Prostate gland (tissue), 2 donors: ENCODE measurements at regions not wholly inside any gene's neighbourhood (a gene's known extent, or its start where the extent isn't known, plus 50 kb on each side); places are given as distances from the start of the nearest gene placed in this dataset.

Experiments
- DNase-seq: peaks from one replicate; pipeline ENCODE4 v3.0.0-alpha.2; 2019; ENCODE audit warnings: low spot score
- H3K27ac ChIP-seq, 2 donors: fragments of 200-600 bp; sonication (generic); 2 replicates each; pipeline ENCODE4 v1.5.1; 2017 to 2019
- H3K27me3 ChIP-seq: fragments of 200-600 bp; sonication (generic); replicated peaks from 2 replicates; pipeline ENCODE4 v1.5.1; 2019; ENCODE audit not compliant: insufficient read depth
- H3K36me3 ChIP-seq, 2 donors: fragments of 200-600 bp; sonication (generic); 1 replicate in 1 of 2; 2 replicates in 1 of 2; pipeline versions ENCODE4 v1.5.1 to v1.8.1; 2017 to 2019
- H3K4me1 ChIP-seq: fragments of 200-600 bp; sonication (generic); replicated peaks from 2 replicates; pipeline ENCODE4 v1.5.1; 2019
- H3K4me3 ChIP-seq, 2 donors: fragments of 200-600 bp; sonication (generic); 2 replicates each; pipeline ENCODE4 v1.5.1; 2017 to 2019
- H3K9me3 ChIP-seq: fragments of 200-600 bp; sonication (generic); 2 replicates; pipeline ENCODE4 v1.5.1; 2017
- POLR2A ChIP-seq: fragments of 450-650 bp; IDR thresholded peaks from one replicate; pipeline ENCODE4 v1.6.1; 2016; ENCODE audit warnings: antibody characterized with exemption, mild to moderate bottlenecking
- POLR2AphosphoS5 ChIP-seq: sonication (generic); formaldehyde crosslinking; IDR thresholded peaks from one replicate; pipeline ENCODE4 v1.6.1; 2017; ENCODE audit warnings: antibody characterized with exemption
- WGBS: methylation state at CpG from one replicate; pipeline ENCODE4 v1.1.5; 2018; 5-methylcytosine and 5-hydroxymethylcytosine counted together
- intact Hi-C: fragments of 100-400 bp; cut with DNase I; formaldehyde crosslinking; loops from one replicate; pipeline ENCODE4 v1.14.2; 2022
- TF ChIP-seq, protein P1 (sequence below), 4 experiments: fragments of 200-600 bp in 2 of 4; fragments of 450-650 bp in 2 of 4; sonication (generic) in 2 of 4; IDR thresholded peaks; 1 replicate in 3 of 4; 2 replicates in 1 of 4; pipeline ENCODE4 v1.5.1; 2016 to 2019; ENCODE audit warnings: antibody characterized with exemption in 4 of 4, mild to moderate bottlenecking in 2 of 4, moderate library complexity in 2 of 4

DNA sequence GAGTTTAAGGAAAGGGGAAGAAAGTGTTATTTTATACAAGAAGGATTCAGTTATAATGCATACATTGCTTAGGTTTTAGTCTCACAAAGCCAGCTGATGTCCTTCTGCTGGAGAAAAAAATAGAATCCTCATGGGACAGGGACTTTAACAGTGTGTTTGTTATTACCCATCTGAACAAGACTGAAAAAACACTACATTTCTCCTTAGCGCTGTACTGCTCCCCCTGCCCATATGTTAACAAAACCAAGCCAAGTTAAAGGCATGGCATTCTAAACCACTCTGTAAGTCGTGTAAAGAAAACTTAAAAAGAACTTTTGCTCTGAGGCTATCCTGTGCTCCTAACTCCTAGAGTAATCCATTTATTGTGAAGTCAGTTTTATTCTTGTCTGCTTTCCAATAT lies 102.6 kb upstream of the NYAP2 start:
- TF ChIP-seq, protein P1, sequence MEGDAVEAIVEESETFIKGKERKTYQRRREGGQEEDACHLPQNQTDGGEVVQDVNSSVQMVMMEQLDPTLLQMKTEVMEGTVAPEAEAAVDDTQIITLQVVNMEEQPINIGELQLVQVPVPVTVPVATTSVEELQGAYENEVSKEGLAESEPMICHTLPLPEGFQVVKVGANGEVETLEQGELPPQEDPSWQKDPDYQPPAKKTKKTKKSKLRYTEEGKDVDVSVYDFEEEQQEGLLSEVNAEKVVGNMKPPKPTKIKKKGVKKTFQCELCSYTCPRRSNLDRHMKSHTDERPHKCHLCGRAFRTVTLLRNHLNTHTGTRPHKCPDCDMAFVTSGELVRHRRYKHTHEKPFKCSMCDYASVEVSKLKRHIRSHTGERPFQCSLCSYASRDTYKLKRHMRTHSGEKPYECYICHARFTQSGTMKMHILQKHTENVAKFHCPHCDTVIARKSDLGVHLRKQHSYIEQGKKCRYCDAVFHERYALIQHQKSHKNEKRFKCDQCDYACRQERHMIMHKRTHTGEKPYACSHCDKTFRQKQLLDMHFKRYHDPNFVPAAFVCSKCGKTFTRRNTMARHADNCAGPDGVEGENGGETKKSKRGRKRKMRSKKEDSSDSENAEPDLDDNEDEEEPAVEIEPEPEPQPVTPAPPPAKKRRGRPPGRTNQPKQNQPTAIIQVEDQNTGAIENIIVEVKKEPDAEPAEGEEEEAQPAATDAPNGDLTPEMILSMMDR (IDR thresholded peaks at IDR 0.05): no peak
- TF ChIP-seq POLR2A (no peak), POLR2AphosphoS5 (no peak)
- no peaks in the 10 kb centered on the region for H3K27me3 ChIP-seq
- H3K9me3 ChIP-seq: no peaks in the 10 kb centered on the region
- intact Hi-C loops: no loop called here
- H3K27ac ChIP-seq: no peak overlapping the region
- WGBS: 42% methylated on average over 2 of the region's 2 CpGs
- no peaks in the 10 kb centered on the region for H3K36me3 ChIP-seq
- no peaks in the 10 kb centered on the region for H3K4me1 ChIP-seq
- no peak for DNase-seq
- H3K4me3 ChIP-seq: no peak overlapping the region

DNA sequence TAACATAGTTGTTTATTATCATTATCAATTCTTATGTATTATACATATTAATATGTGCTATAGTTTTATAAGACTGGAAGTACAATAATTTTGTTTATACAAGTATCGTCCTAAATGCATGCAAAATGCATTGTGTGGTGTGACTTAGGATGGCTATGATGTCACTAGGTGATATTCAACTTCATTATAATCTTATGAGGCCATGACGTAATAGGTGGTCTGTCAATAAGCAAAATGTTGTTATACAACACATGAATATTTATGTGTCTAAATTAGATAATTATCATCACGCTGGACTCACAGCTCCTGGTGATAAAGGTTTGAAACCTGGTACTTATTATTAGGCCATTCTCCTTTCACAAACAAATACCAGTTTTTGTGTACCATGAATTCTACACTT lies 104.4 kb upstream of the NYAP2 start:
- WGBS: 75% methylated on average over 3 of the region's 3 CpGs
- Histone ChIP-seq H3K4me1 (no peaks in the 10 kb centered on the region), H3K27me3 (no peaks in the 10 kb centered on the region), H3K27ac (no peak overlapping the region), H3K9me3 (no peaks in the 10 kb centered on the region), H3K4me3 (no peak overlapping the region), H3K36me3 (no peaks in the 10 kb centered on the region)
- no peak for DNase-seq
- TF ChIP-seq POLR2AphosphoS5 (no peak), POLR2A (no peak)
- TF ChIP-seq, protein P1 (IDR thresholded peaks at IDR 0.05): no peak
- intact Hi-C loops: no loop called here

DNA sequence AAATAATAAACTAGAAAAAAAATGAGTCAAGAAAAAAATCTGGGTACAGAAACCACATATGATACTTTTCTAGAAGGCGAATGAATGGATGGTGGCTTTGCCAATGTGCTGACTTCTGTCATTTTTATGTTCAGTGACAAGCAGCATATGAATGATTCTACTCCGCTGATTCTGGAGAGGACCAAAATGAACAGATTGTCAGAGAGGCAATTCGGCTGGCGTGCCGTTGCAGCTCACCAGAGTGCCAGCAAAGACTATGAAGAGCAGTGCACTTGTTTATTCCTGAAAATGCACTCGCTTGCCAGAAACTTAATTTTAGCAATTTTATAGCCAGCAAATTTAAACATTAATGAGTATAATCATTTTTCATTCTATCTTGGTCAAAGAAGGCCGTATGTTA lies 105.9 kb upstream of the NYAP2 start:
- H3K4me3 ChIP-seq: no peak overlapping the region
- WGBS: 74% methylated on average over 7 of the region's 7 CpGs
- no peak for DNase-seq
- intact Hi-C loops: no loop called here
- H3K4me1 ChIP-seq: no peaks in the 10 kb centered on the region
- no peaks in the 10 kb centered on the region for H3K27me3 ChIP-seq
- TF ChIP-seq, protein P1 (IDR thresholded peaks at IDR 0.05): no peak
- no peak for TF ChIP-seq POLR2AphosphoS5
- TF ChIP-seq POLR2A: no peak
- H3K27ac ChIP-seq: no peak overlapping the region
- H3K9me3 ChIP-seq: no peaks in the 10 kb centered on the region
- no peaks in the 10 kb centered on the region for H3K36me3 ChIP-seq

DNA sequence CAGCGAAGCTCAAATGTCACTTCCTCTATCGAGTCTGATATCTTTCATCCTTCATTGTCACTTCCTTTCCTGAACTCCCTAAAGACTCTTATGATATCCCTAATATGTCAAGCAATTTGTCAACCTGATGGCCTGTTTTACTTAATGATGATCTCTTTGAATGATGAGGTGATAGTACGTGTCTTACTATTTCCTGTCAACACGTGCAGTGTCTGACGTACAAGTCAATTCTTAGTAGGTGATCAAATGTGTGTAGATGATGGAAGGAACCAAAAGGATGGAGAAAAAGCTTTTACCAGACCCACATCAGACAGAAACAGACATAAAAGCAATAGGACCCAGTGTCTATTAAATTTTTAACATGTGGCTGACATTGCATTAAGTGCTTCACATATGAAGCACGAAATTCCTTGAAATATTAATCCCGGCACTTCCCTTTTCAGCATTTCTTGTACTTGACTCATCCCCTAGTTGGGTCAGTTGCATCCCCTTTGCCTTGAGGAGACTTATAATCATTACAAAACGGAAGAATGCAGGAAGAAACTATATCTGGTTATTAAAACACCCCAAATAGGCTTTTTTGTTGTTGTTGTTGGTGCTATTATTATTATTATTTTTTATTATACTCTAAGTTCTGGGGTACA lies 108.6 kb upstream of the NYAP2 start:
- H3K4me1 ChIP-seq: no peaks in the 10 kb centered on the region
- no peaks in the 10 kb centered on the region for H3K27me3 ChIP-seq
- no peaks in the 10 kb centered on the region for H3K36me3 ChIP-seq
- no peaks in the 10 kb centered on the region for H3K9me3 ChIP-seq
- 72% methylated on average over 8 of the region's 8 CpGs for WGBS
- intact Hi-C loops: no loop called here
- DNase-seq: no peak
- no peak overlapping the region for H3K4me3 ChIP-seq
- no peak overlapping the region for H3K27ac ChIP-seq
- TF ChIP-seq, protein P1 (IDR thresholded peaks at IDR 0.05): no peak
- no peak for TF ChIP-seq POLR2A
- TF ChIP-seq POLR2AphosphoS5: no peak

DNA sequence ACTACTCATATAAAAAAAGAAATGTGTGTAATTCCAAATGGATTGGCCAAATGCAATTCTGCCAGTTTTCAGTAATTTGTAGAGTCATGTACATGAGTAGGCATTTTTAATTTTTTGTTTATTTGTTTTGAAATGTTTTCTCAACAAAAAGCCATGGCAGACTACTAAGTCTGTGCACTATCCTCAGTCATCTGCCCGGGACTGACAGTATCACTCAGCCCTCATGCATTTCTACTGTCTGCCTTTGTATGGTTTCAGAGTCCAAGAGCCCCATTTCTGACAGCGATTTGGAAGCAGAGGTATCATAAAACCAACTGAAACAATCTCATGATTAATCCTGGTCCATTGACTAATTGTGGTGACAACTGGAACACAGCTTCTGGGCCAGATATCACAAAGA lies 109.9 kb upstream of the NYAP2 start:
- Histone ChIP-seq H3K27me3 (no peaks in the 10 kb centered on the region), H3K36me3 (no peaks in the 10 kb centered on the region), H3K4me3 (no peak overlapping the region), H3K9me3 (no peaks in the 10 kb centered on the region), H3K4me1 (no peaks in the 10 kb centered on the region), H3K27ac (no peak overlapping the region)
- 86% methylated on average over 2 of the region's 2 CpGs for WGBS
- TF ChIP-seq POLR2AphosphoS5 (no peak), POLR2A (no peak)
- TF ChIP-seq, protein P1 (IDR thresholded peaks at IDR 0.05): no peak
- intact Hi-C loops: no loop called here
- no peak for DNase-seq
